NCI-H1417 treated with DMSO at 0.1 percent for 48 hours (cell line): ENCODE measurements at regions not wholly inside any gene's neighbourhood (a gene's known extent, or its start where the extent isn't known, plus 50 kb on each side); places are given as distances from the start of the nearest gene placed in this dataset.
"Not testable (repeated sequence)": the region's sequence is repeated elsewhere in the genome, so short reads cannot be mapped to it uniquely, and the experiment has no call there.

Experiments used
- DNase-seq: peaks from one replicate; lab custom pipeline; 2025; lab: John Stamatoyannopoulos, UW

DNA sequence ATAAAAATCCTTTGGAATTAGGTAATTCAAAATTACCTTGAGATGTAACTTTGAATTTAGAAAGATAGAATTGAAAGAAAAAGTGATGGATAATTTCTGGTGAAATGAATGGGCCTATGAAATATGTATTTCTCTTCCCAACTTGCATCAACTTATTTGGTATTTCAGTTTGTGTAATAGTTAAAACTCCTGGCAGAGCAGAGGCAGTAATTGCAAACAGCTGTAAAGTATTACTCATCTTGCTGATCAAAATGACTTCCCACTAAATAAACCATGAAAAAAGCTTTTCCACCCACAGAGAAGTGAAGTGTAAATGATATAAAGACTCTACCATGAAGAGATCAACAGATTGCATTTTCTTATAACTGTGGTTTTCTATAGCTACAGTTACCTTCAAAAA, 201.0 kb downstream of the POTED start:
- not testable (repeated sequence) for DNase-seq

- not testable (repeated sequence) for DNase-seq
Observed at GRCh38 chr21:13806444-13806843, 196.9 kb downstream of the POTED start.

GRCh38 chr21:13802757-13803156, 193.2 kb downstream of the POTED start:
- not testable (repeated sequence) for DNase-seq
